HepG2 (cell line): ENCODE measurements at regions not wholly inside any gene's neighbourhood (a gene's known extent, or its start where the extent isn't known, plus 50 kb on each side); places are given as distances from the start of the nearest gene placed in this dataset.

Experiments
- ATAC-seq: fragments of 200-7000 bp; cut with Tn5 transposase; 3 replicates; pipeline ENCODE4 v1.9.1; 2020; ENCODE audit warnings: mild to moderate bottlenecking, moderate library complexity
- BruUV-seq: library from RNA; stranded (reverse); fragments of 400-500 nt; replicated peaks from 2 replicates; lab custom pipeline; 2021; lab: Mats Ljungman, UMichigan
- CTCF ChIA-PET: fragments of 300-600 bp; formaldehyde crosslinking; extraction: SDS; loops from one replicate; lab custom pipeline; 2021; ENCODE audit warnings: low total read pairs, inconsistent platforms, low intra/inter-chr PET ratio; lab: Yijun Ruan, JAX
- POLR2A ChIA-PET: fragments of 350-600 bp; sonication (Branson Sonifier 250); formaldehyde crosslinking; loops from one replicate; lab custom pipeline; 2020; ENCODE audit warnings: antibody characterized with exemption, inconsistent platforms; lab: Yijun Ruan, JAX
- DNase-seq: peaks from one replicate; pipeline ENCODE4 v3.0.0-alpha.2; 2015; ENCODE audit warnings: low spot score
- FAIRE-seq: peaks from 3 replicates; lab custom pipeline; 2011; peaks lifted over from hg19 to GRCh38; lab: Jason Lieb, UNC
- H2AFZ ChIP-seq: one replicate; pipeline ENCODE4 v1.6.1; 2011; ENCODE audit warnings: low read length, inconsistent platforms
- H3K27ac ChIP-seq: fragments of 300-600 bp; 3 replicates; pipeline ENCODE4 v1.8.0; 2011; ENCODE audit warnings: mixed run types, mild to moderate bottlenecking, mixed read lengths, low read length, inconsistent platforms; ENCODE audit not compliant: insufficient read depth; ENCODE audit errors: extremely low read length
- H3K27me3 ChIP-seq, 2 experiments: fragments of 200-600 bp in 1 of 2; 2 replicates in 1 of 2; 3 replicates in 1 of 2; pipeline versions ENCODE4 v1.6.0 to v1.8.0; 2011; ENCODE audit warnings: low read length in 2 of 2, mild to moderate bottlenecking in 2 of 2, moderate library complexity in 2 of 2, inconsistent platforms in 1 of 2; ENCODE audit not compliant: insufficient read depth in 2 of 2, control insufficient read depth in 1 of 2
- H3K36me3 ChIP-seq, 2 experiments: fragments of 200-600 bp in 1 of 2; replicated peaks in 1 of 2; 2 replicates in 1 of 2; 3 replicates in 1 of 2; pipeline versions ENCODE4 v1.5.1 to v1.8.0; 2011; ENCODE audit warnings: low read length in 2 of 2, inconsistent platforms in 1 of 2; ENCODE audit not compliant: insufficient read depth in 2 of 2, control insufficient read depth in 1 of 2
- H3K4me1 ChIP-seq: 2 replicates; pipeline ENCODE4 v1.5.1; 2012; ENCODE audit warnings: low read length, inconsistent platforms; ENCODE audit not compliant: insufficient read depth
- H3K4me2 ChIP-seq: 2 replicates; pipeline ENCODE4 v1.6.0; 2011; ENCODE audit warnings: low read depth, low read length, inconsistent platforms
- H3K4me3 ChIP-seq, 3 experiments: fragments of 200-600 bp in 1 of 3; sonication (generic), shearing (Covaris generic) in 1 of 3; replicated peaks in 1 of 3; 2 replicates each; pipeline ENCODE4 v1.5.1; 2011 to 2016; ENCODE audit warnings: low read length in 3 of 3, inconsistent platforms in 2 of 3, low read depth in 2 of 3, mild to moderate bottlenecking in 2 of 3, control low read depth in 1 of 3, mixed read lengths in 1 of 3; ENCODE audit not compliant: insufficient read depth in 1 of 3
- H3K79me2 ChIP-seq: one replicate; pipeline ENCODE4 v1.6.1; 2011; ENCODE audit warnings: low read length, inconsistent platforms; ENCODE audit not compliant: insufficient read depth
- H3K9ac ChIP-seq: 2 replicates; pipeline ENCODE4 v1.6.0; 2011; ENCODE audit warnings: mild to moderate bottlenecking, low read depth, low read length, inconsistent platforms; ENCODE audit not compliant: insufficient read depth
- H3K9me3 ChIP-seq: 2 replicates; pipeline ENCODE4 v1.5.1; 2012; ENCODE audit warnings: mild to moderate bottlenecking, low read length
- H4K20me1 ChIP-seq: 2 replicates; pipeline ENCODE4 v1.6.0; 2011; ENCODE audit warnings: inconsistent platforms, mild to moderate bottlenecking, low read length, moderate library complexity; ENCODE audit not compliant: insufficient read depth
- AGO2 ChIP-seq: fragments of 200-400 bp; formaldehyde crosslinking; optimal IDR thresholded peaks from 2 replicates; pipeline ENCODE3; 2017; ENCODE audit warnings: mild to moderate bottlenecking, low read depth, low read length, moderate library complexity
- ATM ChIP-seq: fragments of 450-650 bp; IDR thresholded peaks from 2 replicates; pipeline ENCODE4 v1.7.1; 2017; ENCODE audit warnings: mild to moderate bottlenecking, borderline replicate concordance
- FOXP1 ChIP-seq, 2 experiments: fragments of 450-650 bp in 1 of 2; IDR thresholded peaks; 2 replicates each; pipeline ENCODE4 v1.6.1; 2017 to 2018; ENCODE audit warnings: antibody characterized with exemption in 1 of 2
- HNRNPUL1 ChIP-seq: fragments of 200-400 bp; formaldehyde crosslinking; IDR thresholded peaks from 2 replicates; pipeline ENCODE4 v1.6.1; 2017; ENCODE audit warnings: low read depth, mild to moderate bottlenecking, low read length, moderate library complexity
- KLF13 ChIP-seq: sonication (generic); formaldehyde crosslinking; IDR thresholded peaks from 2 replicates; pipeline ENCODE4 v1.4.0; 2020; ENCODE audit warnings: mild to moderate bottlenecking, missing genetic modification reagents
- MTA1 ChIP-seq: sonication (generic); formaldehyde crosslinking; IDR thresholded peaks from 2 replicates; pipeline ENCODE4 v1.4.0; 2020; ENCODE audit warnings: missing genetic modification reagents, mild to moderate bottlenecking, borderline replicate concordance
- MTF1 ChIP-seq: sonication (generic); formaldehyde crosslinking; IDR thresholded peaks from 2 replicates; pipeline ENCODE4 v1.5.0; 2020; ENCODE audit warnings: missing genetic modification reagents
- RARG ChIP-seq: sonication (generic); formaldehyde crosslinking; IDR thresholded peaks from 2 replicates; pipeline ENCODE4 v1.4.0; 2020; ENCODE audit warnings: low read depth, mild to moderate bottlenecking, missing genetic modification reagents
- SP2 ChIP-seq: sonication (generic); formaldehyde crosslinking; IDR thresholded peaks from 2 replicates; pipeline ENCODE4 v1.5.1; 2020; ENCODE audit warnings: mild to moderate bottlenecking, missing genetic modification reagents
- TFAP4 ChIP-seq: sonication (generic); IDR thresholded peaks from 2 replicates; pipeline ENCODE4 v1.6.1; 2016; ENCODE audit warnings: low read depth, borderline replicate concordance
- YEATS2 ChIP-seq: sonication (generic); formaldehyde crosslinking; IDR thresholded peaks from 2 replicates; pipeline ENCODE4 v1.4.0; 2020; ENCODE audit warnings: missing genetic modification reagents, borderline replicate concordance
- ZFY ChIP-seq: sonication (generic); formaldehyde crosslinking; IDR thresholded peaks from 2 replicates; pipeline ENCODE4 v1.4.0; 2020; ENCODE audit warnings: missing genetic modification reagents
- ZNF3 ChIP-seq: IDR thresholded peaks from 2 replicates; pipeline ENCODE4 v1.7.0; 2017; ENCODE audit warnings: inconsistent platforms
- WGBS: methylation state at CpG from one replicate; pipeline ENCODE4 v1.1.6; 2017; ENCODE audit warnings: low lambda C conversion rate; 5-methylcytosine and 5-hydroxymethylcytosine counted together
- in situ Hi-C: cut with HindIII; loops from 2 replicates; pipeline ENCODE4 v1.10.0; 2017; ENCODE audit warnings: low pct_unique_long_range_greater_than_20kb; ENCODE audit not compliant: extremely low pct_ligation_motif_present
- intact Hi-C: fragments of 100-400 bp; cut with micrococcal nuclease; formaldehyde crosslinking; loops from one replicate; pipeline ENCODE4 v1.10.0; 2022; ENCODE audit not compliant: unreplicated experiment

DNA sequence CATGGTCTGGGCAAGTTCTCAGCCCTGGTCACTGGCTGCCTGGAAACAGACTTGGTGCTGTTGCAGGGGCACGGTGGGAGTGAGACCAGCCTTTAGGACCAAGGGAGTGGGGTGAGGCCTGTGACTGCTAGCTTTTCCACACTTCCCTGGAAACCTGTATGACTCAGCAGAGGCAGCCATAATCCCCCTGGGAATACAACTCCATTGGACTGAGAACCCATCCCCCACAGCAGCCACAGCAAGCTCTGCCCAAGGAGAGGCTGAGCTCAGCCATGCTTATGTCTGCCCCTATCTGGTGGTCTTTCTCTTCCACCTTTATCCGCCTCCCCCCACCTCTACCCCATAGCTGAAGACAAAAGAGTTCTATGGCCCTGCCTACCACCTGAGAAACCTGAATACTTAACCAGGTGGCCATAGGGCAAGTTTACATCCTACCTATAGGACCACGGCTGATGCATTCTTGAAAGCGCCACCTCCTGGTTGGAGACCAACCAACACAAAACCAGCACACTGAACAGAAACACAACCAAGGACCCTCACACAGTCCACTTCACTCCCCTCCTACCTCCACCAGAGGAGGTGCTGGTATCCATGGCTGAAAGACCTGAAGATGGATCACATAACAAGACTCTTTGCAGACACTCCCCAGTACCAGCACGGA lies 816.2 kb upstream of the SOX9 start:
- in situ Hi-C loops (no loop called here), intact Hi-C loops (no loop called here)
- H4K20me1 ChIP-seq = no peaks in the 10 kb centered on the region
- no peaks in the 10 kb centered on the region for H3K27me3 ChIP-seq
- no peak overlapping the region for H3K4me3 ChIP-seq
- ChIA-PET CTCF (no interaction called here), POLR2A (no interaction called here)
- no peaks in the 10 kb centered on the region for H3K4me1 ChIP-seq
- no peak overlapping the region for H3K9ac ChIP-seq
- WGBS = 49% methylated on average over 5 of the region's 5 CpGs
- no peak for ATAC-seq
- no peak overlapping the region for H2AFZ ChIP-seq
- no peak for TF ChIP-seq TFAP4
- TF ChIP-seq, all 625 proteins: peak for 0
- FAIRE-seq (no peak), DNase-seq (no peak)
- Histone ChIP-seq H3K9me3 (peaks cover 69% of the 10 kb centered on the region), H3K79me2 (no peaks in the 10 kb centered on the region), H3K4me2 (no peak overlapping the region), H3K36me3 (no peaks in the 10 kb centered on the region), H3K27ac (no peak overlapping the region)
- BruUV-seq = no TSS peak

GRCh38 chr17:71313866-71314265 lies 807.0 kb upstream of the SOX9 start:
- no TSS peak for BruUV-seq
- Histone ChIP-seq H3K36me3 (no peaks in the 10 kb centered on the region), H3K4me2 (no peak overlapping the region), H3K79me2 (no peaks in the 10 kb centered on the region), H3K9ac (no peak overlapping the region), H3K27ac (no peak overlapping the region), H4K20me1 (no peaks in the 10 kb centered on the region), H3K9me3 (peaks cover 21% of the 10 kb centered on the region), H3K4me3 (no peak overlapping the region), H2AFZ (no peak overlapping the region), H3K4me1 (no peaks in the 10 kb centered on the region), H3K27me3 (no peaks in the 10 kb centered on the region)
- ChIA-PET CTCF (no interaction called here), POLR2A (no interaction called here)
- no peak for TF ChIP-seq ATM
- TF ChIP-seq FOXP1 (IDR thresholded peaks at IDR 0.05) = no peak
- TF ChIP-seq FOXP1 (CRISPR knock-in tag; IDR thresholded peaks at IDR 0.05) = no peak
- no peak for TF ChIP-seq ZFY (CRISPR knock-in tag)
- TF ChIP-seq KLF13 = no peak
- TF ChIP-seq HNRNPUL1 = no peak
- TF ChIP-seq SP2 (CRISPR knock-in tag) = no peak
- no peak for TF ChIP-seq ZNF3 (CRISPR knock-in tag)
- TF ChIP-seq RARG (CRISPR knock-in tag) = no peak
- TF ChIP-seq AGO2 = no peak
- no peak for TF ChIP-seq YEATS2 (CRISPR knock-in tag)
- no peak for TF ChIP-seq MTF1 (CRISPR knock-in tag)
- TF ChIP-seq MTA1 (CRISPR knock-in tag) = no peak
- FAIRE-seq = no peak
- intact Hi-C loops (no loop called here), in situ Hi-C loops (no loop called here)
- DNase-seq = no peak
- WGBS = under 1% methylated on average over 3 of the region's 3 CpGs
- ATAC-seq = no peak
